DMS153 treated with DMSO at 0.1 percent for 48 hours (cell line): ENCODE measurements at regions not wholly inside any gene's neighbourhood (a gene's known extent, or its start where the extent isn't known, plus 50 kb on each side); places are given as distances from the start of the nearest gene placed in this dataset.

ENCODE experiments used
- DNase-seq: peaks from one replicate; lab custom pipeline; 2025; ENCODE audit not compliant: unreplicated experiment; lab: John Stamatoyannopoulos, UW

DNA sequence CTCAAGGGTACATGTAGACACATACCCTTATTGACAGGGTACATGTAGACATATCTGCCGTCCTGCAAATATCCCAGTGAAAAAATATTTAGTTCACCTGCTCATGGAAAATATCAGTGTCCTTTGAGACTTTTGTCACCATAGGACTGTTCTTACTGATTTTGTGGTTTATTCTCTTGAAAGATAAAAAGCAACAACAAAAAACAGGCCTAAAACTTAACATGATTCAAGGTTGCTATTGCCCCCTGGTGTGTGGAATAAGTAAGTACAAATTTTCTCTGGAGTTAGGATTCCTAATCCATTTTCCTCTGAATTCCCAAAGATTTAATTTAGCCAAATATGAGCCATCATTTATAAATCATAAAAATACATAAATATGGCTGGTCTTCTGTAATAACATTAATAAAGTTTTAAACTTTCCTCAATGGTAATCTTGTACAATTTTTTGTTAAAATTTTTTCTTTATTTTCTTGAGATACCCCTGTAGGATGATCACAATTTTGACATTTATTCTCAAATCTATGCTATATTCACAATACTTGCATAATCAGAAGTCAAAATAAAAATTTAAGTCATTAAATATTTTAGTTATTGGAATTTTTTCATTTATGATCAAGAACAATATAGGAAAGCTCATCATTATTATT is 741.4 kb upstream of the POT1 start:
- peak; percentile 4 for DNase-seq

DNA sequence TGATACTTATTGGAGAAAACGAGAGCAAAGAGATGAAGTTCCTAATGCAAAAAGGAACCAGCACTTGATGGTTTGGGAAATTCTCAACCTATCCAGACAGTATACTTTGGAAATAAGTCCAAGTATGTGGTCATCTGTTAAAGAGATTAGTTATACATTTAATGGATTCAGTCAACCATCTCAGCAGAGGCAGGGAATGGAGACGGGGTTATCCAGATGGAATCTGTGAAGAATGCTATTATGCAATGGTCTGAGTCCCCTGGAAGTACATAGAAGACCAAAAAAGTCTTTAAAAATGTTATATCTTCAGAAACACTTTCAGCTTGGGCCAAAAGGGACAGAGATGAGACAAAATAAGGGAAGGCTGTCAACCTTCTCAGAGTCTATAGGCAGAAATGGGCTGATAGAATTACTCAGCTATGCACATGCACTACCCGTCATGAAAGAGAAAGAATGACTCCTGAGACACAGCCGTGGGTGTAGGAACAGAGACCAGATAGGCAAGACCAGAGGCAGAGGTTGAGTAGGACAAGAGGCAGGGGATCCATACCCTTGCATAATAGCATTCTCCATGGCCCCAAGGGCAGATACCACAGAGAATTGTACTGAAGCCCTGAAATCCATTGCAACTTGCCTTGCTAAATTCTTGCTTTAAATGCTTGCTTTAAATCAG is 738.8 kb upstream of the POT1 start:
- DNase-seq, result no peak

DNA sequence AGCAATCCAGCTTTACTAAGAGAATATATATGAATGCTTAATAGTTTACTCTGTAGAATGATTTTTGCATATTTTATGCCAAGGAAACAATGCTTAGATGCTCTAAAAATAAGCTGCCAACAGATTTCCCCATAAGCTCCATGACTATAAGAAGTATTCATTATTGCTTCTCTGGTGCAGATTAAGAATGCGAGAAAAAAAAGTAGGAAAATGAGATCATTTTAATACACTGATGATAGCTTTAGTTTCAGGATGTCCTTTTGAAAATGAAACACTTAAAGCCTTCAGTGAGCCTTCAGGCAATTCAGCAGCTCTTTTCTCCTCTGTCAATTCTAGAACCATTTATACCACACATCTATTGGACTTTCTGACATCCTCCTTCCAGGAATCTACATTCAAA is 735.0 kb upstream of the POT1 start:
- no peak for DNase-seq

DNA sequence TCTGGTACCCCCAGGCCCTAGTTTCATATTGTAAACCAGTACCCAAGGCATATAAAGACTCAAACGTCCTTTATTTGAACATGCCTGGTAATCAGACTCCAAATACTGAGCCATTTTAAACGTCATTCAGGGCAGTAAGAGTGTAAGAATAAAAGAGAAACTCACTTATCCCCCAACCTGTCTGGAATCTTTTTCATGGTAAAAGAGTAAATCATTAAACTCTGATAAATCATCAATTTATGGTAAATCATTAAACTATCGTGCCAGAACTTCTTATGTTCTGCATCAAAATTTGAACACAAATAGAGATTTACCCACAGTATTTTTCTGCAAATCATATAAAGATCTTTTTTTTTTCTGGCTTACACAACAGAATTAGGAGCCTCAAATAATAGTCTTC is 734.3 kb upstream of the POT1 start:
- DNase-seq, result no peak

DNA sequence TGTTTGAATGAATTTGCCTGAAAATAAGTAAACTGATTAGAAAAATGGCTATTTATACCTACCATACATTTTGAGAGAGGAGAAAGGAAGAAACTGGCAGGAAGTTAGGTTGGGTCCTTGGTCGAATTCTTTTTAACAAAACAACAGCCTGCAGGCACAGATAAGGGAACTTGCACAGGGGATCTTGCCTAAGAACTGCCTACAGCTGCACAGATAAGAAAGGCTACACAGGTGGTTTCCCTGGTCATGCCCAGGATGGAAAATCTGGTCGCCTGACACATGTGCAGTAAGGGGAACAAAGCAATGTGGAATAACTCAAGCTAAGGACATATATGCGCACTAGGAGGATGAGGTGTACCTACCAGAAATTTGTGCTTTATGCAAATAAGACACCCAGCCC is 732.1 kb upstream of the POT1 start:
- no peak for DNase-seq

DNA sequence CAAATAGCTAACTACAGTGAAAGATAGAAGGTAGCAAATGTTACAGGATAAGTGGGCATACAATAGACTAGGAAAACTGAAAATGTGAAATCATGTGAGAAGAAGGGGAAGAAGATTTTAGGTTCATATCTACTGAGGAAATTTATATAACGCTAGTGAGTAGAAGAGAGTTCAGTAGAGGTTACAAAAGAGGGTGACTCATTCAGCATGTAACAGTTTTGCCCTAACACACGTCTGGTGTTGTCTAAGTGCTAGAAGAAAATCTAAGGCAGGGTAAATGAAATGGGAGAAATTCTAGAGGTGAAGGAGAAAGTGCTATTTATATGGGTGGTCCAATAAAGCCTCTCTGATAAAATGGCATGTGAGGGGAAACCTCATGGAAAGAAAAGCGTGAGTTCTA is 731.4 kb upstream of the POT1 start:
- no peak for DNase-seq

DNA sequence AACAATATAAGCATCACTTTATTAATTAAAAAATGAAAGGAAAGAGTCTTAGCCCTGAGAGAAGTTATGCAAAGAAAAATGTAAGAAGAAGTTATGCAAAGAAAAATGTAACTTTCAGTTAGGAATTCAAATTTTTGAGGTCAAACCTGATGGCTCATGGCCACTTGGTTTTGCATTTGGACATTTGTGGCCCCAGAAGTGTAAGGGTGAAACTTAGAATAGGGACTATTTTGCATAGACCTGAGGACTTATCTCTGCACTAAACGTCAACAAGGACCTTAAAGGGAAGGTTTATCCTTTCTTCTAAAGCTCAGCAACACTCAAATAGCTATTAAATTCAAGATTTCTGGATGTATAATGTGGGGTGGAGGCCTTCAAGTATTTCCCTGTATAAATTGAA is 724.5 kb upstream of the POT1 start:
- DNase-seq, result no peak

DNA sequence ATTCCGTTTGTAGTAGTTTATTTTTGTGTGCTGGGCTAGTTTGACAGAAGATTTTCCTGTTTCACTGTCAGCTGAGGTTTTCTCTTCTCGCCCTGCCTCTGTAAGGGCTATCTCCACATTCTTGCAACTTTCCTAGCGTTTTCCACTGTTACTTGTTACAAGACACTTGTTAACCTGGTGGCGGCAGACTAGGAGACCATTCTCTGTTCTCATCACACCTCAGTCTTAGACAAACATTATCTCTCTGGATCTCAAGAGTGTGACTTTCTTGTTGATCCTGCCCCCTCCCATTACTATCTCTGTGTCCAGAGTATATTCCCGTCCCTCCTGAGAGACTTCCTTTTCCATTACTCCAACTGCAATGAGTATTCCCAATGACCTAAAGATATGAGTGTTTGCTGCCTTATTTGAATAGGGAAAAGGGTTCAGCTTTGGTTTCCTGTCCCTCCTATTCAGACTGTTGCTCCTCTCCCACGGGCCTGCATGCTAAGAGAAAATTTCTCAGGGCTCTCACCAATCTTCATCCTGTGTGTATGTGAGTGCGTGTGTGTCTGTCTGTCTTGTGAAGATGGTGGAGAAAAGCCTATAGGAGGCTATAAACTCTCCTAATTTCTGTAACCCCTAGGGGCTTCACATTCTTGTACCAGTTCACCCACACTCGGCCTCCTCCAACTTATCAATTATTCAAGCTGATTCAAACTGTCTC is 722.4 kb upstream of the POT1 start:
- DNase-seq, result no peak

DNA sequence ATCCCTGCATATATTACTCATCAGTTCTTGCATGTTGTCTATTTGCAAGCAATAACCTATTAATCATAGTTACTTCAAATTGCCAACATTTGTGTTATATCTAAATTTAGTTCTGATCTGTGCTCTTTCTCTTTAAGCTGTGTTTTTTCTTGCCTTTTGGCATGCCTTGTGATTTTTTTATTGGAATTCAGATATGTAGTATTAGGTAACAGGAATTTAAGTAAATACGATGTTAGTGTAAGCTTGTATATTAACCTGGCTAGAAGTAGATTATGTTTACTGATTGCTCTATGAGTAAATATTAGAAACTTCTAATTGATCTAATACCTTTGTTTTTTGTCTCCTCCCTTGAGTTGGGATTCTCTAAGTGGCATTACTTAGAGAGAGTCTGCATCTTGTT is 718.9 kb upstream of the POT1 start:
- no peak for DNase-seq

DNA sequence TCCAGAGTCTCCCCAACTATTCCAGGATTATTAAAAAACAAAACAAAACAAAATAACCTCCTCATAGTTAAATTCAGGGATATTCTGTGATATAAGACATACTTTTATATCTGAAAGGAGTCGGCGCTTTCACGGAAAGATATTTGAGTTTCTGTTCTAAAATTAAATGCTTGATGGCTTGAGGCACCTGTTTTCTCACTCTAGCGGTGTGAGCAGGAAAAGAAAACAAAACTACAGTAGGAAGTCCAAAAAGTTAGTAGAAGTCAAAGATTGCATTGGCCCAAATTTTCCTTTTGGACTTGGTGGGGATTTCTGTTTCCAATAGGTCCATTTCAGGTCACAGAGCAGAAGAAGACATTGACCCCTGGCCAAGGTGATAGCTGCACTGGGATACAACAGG is 716.1 kb upstream of the POT1 start:
- no peak for DNase-seq

DNA sequence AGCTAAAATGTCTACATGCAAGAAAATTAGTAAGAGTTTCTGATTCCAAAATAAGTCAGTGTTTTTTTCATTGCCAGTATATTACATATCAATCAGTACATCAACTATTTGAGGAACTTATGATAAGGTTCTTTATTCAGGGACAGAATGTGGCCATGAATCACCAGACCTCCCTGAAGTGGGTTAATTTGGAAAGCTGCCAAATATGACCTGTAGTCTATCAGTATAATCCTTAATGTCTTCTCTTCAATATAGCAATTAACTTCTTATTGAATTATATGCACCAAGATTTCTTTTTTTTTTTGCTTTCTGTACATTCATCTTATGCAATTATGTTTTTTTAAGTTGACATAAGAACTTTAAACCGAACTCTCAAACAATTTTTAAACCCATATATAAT is 714.5 kb upstream of the POT1 start:
- DNase-seq, result no peak

DNA sequence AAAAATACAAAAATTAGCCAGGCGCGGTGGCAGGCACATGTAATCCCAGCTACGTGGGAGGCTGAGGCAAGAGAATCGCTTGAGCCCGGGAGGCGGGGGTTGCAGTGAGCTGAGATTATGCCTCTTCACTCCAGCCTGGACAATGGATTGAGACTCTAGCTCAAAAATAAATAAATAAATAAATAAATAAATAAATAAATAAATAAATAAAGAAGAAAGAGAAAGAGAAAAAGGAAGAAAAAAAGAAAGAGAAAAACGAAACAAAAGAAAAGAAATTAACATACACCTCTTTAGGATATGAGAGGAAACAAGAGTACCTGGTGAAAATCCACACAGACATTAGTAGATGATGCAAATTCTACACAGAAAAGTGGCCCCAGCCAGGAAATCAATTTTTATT is 713.7 kb upstream of the POT1 start:
- DNase-seq, result no peak

DNA sequence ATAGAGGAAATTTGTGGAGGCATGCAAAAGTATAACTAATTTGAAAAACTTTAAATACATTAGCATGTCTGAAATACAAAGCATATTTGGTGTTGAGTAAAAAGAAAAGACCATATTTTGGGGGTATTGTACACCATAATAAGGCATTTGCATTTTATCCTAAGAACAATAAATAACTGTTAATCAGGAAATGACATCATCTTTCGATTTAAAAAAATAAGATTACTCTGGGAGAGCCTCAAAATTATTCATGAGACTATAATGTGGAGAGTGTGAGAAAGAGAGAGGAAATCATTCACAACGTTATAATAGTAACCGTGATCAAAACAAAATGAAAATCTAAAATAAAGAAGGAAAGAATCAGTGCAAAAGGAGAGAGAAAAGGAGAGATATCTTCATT is 712.3 kb upstream of the POT1 start:
- DNase-seq, result no peak

DNA sequence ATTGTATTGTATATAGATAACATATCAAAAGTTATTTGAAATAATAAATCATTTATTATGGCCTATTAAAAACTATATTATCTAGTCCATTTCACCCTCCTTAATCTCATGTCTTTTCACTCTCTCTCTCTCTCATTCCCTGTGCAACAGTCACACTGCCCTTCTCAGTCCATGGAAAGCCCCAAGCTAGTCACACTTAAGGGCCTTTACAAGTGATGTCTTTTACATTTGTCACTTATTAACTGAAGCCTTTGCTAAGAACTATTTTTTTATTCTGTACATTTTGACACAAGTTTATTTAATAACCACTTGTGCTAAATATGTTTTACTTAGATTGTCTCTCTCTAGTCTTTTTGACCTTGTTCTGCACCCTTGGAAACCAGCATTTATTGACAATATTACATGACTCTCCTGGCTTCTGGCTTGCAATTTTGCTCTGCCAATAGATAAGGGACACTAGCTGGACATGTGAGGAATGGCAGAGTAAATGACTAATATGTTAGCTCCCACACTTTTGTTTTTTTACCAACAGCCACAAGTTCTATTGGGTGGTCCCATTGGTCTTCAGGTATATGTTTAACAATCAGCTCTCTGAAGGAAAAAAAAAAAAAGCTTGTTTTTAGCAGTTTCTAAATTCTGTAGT is 706.8 kb upstream of the POT1 start:
- DNase-seq, result no peak

DNA sequence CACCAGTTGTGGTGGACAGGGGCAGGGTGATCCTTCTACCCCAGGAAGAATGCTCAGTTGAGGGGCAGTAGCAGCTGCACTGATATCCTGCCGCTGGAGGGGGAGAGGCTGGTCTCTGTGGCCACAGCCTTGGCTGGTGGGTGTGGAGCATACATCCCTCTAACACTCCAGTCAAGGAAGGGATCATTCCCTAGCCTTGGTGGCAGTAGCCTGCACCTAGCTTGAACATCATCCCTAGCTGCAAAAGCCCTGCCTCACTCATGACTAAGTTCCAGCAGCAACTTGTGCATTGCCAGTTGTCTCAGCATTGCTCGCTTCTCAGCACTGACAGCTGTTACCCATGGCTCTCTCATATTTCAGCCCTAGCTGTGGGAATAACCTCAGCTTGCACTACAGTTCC is 688.9 kb upstream of the POT1 start:
- DNase-seq, result no peak

DNA sequence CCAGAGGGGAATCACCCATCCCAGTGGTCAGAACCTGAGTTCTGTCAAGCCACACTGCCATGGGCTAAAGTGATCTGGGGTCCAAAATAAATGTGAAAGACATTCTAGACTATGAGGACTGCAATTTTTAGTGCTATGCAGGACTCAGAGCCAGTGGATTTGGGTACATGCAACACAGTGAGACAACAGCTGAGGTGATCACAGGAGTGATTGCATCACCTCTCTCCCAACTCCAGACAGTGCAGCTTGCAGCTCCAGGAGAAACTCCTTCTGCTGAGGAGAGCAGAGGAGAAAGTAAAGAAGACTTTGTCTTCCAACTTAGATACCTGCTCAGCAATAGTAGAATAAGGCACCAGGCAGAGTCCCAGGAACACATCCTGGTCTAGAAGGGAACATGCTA is 682.0 kb upstream of the POT1 start:
- no peak for DNase-seq

DNA sequence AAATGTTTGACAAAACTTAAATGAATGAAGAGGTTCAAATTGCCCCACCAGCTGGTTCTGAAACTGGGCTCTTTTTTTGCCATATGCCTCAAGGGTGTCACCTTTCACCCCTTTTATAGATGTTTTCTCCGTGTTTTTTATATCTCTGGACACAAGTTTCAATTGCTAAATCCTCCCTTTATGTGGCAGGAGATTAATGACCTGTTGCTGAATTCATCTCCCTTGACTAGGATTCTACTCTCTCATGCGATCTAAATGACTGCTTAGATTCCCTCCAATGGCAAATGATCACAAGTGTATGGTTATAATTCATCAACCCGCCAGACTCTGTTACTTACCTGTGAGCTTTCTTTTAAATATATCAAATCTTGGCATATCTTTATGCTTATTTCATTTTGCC is 677.0 kb upstream of the POT1 start:
- no peak for DNase-seq

DNA sequence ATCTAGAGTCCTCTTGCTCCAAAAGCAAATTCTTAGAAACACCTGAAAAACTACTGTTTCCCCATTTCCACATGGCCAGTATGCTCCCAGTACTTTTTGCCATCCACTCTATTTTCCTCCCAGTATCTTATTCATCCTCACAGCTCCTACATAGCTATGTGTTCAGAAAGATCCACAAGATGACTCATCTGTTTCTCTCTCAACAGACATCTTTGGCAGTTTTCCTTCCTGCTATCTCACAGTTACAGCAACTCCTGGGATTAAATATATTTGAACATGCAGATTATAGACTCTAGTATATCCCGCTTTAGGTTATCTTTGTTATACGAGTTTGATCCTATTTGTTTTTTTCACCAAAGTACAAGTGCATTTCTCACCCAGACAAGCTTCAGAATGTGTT is 675.6 kb upstream of the POT1 start:
- DNase-seq, result no peak

DNA sequence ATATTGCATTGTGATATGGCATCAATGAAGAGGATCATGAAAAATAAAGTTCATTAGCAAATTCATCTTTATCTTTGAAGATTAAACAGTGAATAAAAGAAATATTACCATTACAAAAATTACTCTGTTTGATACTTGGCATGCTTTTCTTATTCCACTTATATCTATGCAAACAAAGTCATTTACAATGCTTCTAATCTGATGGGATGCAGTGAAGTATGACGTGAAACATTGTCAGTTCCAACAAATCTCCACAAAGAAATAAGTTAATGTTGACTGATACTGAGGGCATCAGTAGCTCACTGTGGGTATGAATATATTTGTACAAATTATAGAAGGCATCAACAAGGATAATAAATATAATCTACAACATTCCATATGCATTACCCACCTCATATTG is 672.8 kb upstream of the POT1 start:
- no peak for DNase-seq

DNA sequence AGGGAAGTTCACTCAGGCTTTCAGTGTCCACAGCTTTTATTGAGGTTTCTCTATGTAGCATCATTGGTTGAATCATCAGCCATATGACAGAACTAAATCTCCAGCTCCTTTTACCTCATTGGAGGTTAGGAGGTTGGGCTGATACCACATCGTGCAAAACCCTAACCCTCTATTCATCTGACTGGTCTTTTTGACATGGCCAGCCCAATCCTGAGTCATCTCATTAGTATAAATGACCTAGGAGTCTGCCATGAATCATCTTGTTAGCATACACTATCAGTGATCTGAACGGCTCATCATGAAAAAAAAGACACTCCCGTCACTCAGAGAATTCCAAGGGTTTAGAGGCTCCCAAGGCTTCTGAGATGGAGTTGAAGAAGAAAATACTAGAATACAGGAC is 669.8 kb upstream of the POT1 start:
- no peak for DNase-seq

DNA sequence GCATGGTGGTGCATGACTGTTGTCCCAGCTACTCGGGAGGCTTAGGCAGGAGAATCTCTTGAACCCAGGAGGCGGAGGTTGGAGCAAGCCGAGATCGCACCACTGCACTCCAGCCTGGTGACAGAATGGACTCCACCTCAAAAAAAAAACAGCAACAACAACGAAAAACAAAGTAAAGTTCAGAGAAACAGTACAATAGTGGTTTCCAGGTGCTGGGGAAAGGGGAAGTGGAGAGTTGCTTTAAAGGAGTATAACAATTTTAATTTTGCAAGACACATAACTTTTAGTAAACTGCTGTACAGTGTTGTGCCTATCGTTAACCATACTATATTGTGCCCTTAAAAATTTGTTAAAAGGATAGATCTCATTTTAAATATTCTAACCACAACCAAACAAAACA is 662.7 kb upstream of the POT1 start:
- no peak for DNase-seq

DNA sequence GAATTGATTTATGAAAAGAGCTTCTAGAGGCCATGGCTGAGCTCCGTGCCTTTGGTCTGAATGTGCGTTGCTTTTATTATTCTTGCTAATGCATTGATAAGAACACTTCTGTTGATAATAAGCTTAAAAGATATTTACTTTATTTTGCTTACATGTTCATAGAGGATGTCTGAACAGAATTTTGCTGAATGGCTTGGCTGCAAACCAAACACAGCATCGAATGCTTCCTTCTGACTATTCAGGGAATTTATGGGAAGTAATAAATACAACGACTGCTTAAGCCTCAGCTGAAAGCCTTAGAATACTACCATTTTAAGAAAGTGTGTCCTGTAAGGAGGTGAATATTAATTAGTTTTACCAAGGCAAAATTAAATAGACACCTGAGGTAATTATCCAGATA is 643.5 kb upstream of the POT1 start:
- DNase-seq, result no peak
